ENCODE measurements at regions not wholly inside any gene's neighbourhood (a gene's known extent, or its start where the extent isn't known, plus 50 kb on each side); places are given as distances from the start of the nearest gene placed in this dataset.
"Not testable (repeated sequence)": the region's sequence is repeated elsewhere in the genome, so short reads cannot be mapped to it uniquely, and the experiment has no call there.

DNA sequence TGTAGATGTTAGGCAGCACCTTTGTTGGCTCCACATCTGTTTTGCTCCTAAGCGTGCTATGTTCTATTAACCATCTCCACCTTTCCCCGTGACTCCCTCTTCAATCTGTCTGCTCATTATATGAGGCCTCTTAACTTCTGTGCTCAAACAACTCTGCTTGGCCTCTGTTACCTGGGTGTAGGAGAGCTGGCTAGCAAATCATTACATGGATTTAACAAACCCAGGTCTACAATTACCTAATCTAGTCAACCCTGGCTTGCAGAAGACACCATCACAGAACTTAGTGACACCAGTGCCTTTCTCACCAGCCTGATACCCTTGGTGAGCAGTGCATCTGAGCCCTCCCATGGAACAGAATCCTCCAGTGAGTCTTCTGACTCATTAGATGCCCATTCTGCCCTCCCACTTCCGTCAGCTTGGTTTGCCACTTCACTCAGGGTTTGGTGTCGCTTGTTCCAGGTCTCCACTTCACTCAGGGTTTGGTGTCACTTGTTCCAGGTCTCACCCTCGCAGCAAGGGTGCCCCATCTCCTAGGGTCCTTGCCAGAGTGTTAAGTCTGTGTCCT lies 92.0 kb upstream of the KIF26B start:
- 93 to 94% methylated on average over 3 to 4 of the region's 5 CpGs for WGBS, 2 experiments (ENCODE audit: insufficient coverage in 2 of 2)
- Histone ChIP-seq H3K4me1 (ENCODE audit: control insufficient read depth, insufficient read depth, low read length, poor library complexity, severe bottlenecking) (peaks cover 4% of the 10 kb centered on the region), H3K27ac (ENCODE audit: low read depth, low read length, severe bottlenecking) (no peak overlapping the region), H3K9me3 (ENCODE audit: control insufficient read depth, low read length) (no peaks in the 10 kb centered on the region), H3K4me3 (ENCODE audit: extremely low read depth, insufficient read depth, low read length, poor library complexity, severe bottlenecking) (no peak overlapping the region), H3K36me3 (ENCODE audit: control insufficient read depth, insufficient read depth, low read length) (peaks cover 4% of the 10 kb centered on the region)

DNA sequence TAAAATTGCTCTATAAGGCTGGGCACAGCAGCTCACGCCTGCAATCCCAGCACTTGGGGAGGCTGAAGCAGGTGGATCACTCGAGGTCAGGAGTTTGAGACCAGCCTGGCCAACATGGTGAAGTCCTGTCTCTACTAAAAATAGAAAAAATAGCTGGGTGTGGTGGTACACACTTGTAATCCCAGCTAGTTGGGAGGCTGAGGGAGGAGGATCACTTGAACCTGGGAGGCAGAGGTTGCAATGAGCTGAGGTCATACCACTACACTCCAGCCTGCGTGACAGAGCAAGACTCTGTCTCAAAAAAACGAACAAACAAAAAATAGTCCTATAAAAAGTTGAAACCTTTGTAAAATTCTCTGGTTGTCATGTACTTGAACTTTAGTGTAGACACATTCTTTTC lies 93.0 kb upstream of the KIF26B start:
- not testable (repeated sequence) for H3K4me1 ChIP-seq (ENCODE audit: control insufficient read depth, insufficient read depth, low read length, poor library complexity, severe bottlenecking); H3K36me3 ChIP-seq (ENCODE audit: control insufficient read depth, insufficient read depth, low read length); H3K9me3 ChIP-seq (ENCODE audit: control insufficient read depth, low read length); H3K4me3 ChIP-seq (ENCODE audit: extremely low read depth, insufficient read depth, low read length, poor library complexity, severe bottlenecking); H3K27ac ChIP-seq (ENCODE audit: low read depth, low read length, severe bottlenecking)
- 100% methylated on average over 2 of the region's 4 CpGs for WGBS, 2 experiments (ENCODE audit: insufficient coverage in 2 of 2)

DNA sequence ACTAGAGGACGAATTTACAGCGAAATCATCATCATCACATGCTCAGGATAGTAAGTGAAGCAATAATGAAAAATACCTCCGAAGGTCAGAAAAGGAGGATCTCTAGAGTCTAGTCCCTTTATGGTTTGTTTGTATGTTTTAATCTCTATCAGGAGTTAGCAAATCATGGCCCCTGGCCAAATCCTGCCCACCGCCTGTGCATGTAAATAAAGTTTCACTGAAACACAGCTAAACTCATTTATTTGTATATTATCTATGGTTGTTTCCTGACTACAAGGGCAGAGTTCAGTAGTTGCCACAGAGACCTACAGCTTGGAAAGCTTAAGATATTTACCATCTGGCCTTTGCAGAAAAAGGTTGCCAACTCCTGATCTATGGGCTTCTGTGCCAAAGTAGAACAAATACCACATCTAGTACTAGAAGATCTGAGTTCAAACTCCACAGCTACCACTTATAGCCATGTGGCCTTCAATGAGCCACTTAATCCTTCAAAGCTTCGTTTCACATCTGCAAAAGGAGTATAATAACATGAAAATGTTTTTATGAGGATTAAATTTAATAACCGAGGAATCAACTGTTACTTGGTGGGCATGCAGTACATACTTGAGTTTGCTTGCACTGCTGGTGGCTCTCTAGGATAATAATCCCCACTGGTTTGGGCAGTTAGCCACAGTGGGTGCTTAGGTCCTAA lies 94.0 kb upstream of the KIF26B start:
- no peak overlapping the region for H3K27ac ChIP-seq (ENCODE audit: low read depth, low read length, severe bottlenecking)
- no peak overlapping the region for H3K4me3 ChIP-seq (ENCODE audit: extremely low read depth, insufficient read depth, low read length, poor library complexity, severe bottlenecking)
- WGBS, 2 experiments (ENCODE audit: insufficient coverage in 2 of 2): 76 to 100% methylated on average over 1 to 3 of the region's 6 CpGs
- H3K4me1 ChIP-seq (ENCODE audit: control insufficient read depth, insufficient read depth, low read length, poor library complexity, severe bottlenecking): peaks cover 4% of the 10 kb centered on the region
- no peaks in the 10 kb centered on the region for H3K9me3 ChIP-seq (ENCODE audit: control insufficient read depth, low read length)
- H3K36me3 ChIP-seq (ENCODE audit: control insufficient read depth, insufficient read depth, low read length): peaks cover 4% of the 10 kb centered on the region

DNA sequence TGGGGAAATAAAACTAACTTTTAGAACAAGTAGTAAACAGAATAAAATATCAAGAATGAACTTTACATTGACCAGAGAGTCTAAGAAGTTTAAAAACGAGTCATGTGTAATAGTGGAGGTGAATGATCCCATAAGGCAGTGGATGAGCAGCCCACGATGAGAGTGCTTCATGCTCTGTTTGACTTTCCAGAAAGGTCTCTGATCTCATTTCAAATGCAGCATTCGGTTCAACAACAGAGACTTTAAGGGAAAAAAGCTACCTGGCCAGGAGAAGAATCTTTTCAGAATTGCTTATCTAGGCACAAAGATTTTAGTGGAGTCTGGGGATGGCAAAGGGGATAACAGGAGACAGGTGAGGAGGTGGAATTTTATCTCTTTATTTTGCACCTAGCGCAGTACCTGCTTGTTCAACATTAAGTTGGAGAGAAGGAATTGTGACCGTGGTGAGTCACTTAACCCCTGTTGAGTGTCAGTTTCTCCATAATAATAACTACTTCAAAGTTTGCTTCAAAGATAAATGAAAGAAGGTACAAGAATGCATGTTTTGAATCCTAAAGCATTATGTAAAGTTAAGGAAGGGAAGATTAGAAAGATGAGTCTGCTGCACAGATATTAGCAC lies 94.9 kb upstream of the KIF26B start:
- Histone ChIP-seq H3K9me3 (ENCODE audit: control insufficient read depth, low read length) (no peaks in the 10 kb centered on the region), H3K4me1 (ENCODE audit: control insufficient read depth, insufficient read depth, low read length, poor library complexity, severe bottlenecking) (peaks cover 4% of the 10 kb centered on the region), H3K27ac (ENCODE audit: low read depth, low read length, severe bottlenecking) (no peak overlapping the region), H3K4me3 (ENCODE audit: extremely low read depth, insufficient read depth, low read length, poor library complexity, severe bottlenecking) (no peak overlapping the region), H3K36me3 (ENCODE audit: control insufficient read depth, insufficient read depth, low read length) (peaks cover 4% of the 10 kb centered on the region)
- 34 to 43% methylated on average over 2 to 4 of the region's 5 CpGs for WGBS, 2 experiments (ENCODE audit: insufficient coverage in 2 of 2)

DNA sequence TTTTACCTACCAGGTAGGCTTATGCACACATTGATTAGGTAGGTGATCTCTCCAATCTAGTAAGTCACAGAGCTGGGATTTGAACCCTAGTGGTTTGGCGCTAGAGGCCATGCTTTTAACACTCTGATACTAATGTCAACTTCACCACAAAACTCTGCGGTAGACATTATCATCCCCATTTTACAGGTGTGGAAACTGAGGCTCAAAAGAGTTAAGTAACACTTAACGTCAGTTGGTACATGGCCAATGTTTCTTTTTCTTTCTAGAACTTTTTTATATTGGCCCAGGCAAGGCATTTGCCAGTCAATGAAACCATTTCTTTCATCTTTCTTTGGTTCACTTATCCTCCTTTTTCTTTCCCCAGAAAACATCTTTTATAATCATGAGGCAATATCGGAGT lies 95.9 kb upstream of the KIF26B start:
- Histone ChIP-seq H3K4me3 (ENCODE audit: extremely low read depth, insufficient read depth, low read length, poor library complexity, severe bottlenecking) (no peak overlapping the region), H3K9me3 (ENCODE audit: control insufficient read depth, low read length) (peaks cover 5% of the 10 kb centered on the region), H3K27ac (ENCODE audit: low read depth, low read length, severe bottlenecking) (no peak overlapping the region), H3K4me1 (ENCODE audit: control insufficient read depth, insufficient read depth, low read length, poor library complexity, severe bottlenecking) (peaks cover 4% of the 10 kb centered on the region), H3K36me3 (ENCODE audit: control insufficient read depth, insufficient read depth, low read length) (peaks cover 4% of the 10 kb centered on the region)
- WGBS, 2 experiments (ENCODE audit: insufficient coverage in 2 of 2): 87 to 90% methylated on average over 2 of the region's 4 CpGs

DNA sequence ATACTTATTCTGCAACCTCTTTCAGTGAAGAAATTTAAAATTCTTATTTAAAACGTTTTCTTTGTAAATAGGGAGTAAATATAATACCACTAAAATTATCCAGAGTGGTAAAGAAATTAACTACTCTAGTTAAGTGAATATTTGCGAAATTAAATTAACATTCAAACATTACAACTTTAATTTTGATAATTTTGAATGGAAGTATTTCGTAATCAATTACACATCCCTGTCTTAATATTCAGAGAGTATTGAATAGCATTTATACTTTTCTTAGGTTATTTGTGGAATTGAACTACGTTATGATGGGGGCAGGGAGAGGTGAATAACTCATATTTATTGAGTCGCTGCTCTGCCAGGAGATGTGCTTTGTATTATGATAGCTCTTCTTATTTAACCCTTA lies 96.3 kb upstream of the KIF26B start:
- peaks cover 5% of the 10 kb centered on the region for H3K9me3 ChIP-seq (ENCODE audit: control insufficient read depth, low read length)
- WGBS, 2 experiments (ENCODE audit: insufficient coverage in 2 of 2): no CpG with 5 or more reads among the region's 5 CpGs
- no peak overlapping the region for H3K4me3 ChIP-seq (ENCODE audit: extremely low read depth, insufficient read depth, low read length, poor library complexity, severe bottlenecking)
- peaks cover 4% of the 10 kb centered on the region for H3K4me1 ChIP-seq (ENCODE audit: control insufficient read depth, insufficient read depth, low read length, poor library complexity, severe bottlenecking)
- peaks cover 4% of the 10 kb centered on the region for H3K36me3 ChIP-seq (ENCODE audit: control insufficient read depth, insufficient read depth, low read length)
- no peak overlapping the region for H3K27ac ChIP-seq (ENCODE audit: low read depth, low read length, severe bottlenecking)

DNA sequence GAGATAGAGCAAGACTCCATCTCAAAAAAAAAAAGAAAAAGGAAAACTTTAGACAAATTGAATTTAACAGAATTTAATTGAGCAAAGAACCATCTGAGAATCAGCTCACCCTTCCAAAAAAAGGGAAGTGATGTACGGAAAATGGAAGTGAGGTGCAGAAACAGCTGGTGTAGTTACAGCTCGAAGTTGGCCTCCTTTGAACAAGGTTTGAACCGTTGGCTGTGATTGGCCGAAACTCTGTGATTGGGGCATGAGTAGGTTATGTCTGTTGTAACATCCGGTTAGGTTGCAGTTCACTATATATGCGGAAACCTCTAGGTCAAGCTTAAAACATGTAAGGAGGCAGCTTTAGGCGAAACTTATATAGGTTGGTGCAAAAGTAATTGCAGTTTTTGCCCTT lies 97.9 kb upstream of the KIF26B start:
- H3K27ac ChIP-seq (ENCODE audit: low read depth, low read length, severe bottlenecking): no peak overlapping the region
- H3K4me3 ChIP-seq (ENCODE audit: extremely low read depth, insufficient read depth, low read length, poor library complexity, severe bottlenecking): no peak overlapping the region
- peaks cover 4% of the 10 kb centered on the region for H3K4me1 ChIP-seq (ENCODE audit: control insufficient read depth, insufficient read depth, low read length, poor library complexity, severe bottlenecking)
- peaks cover 5% of the 10 kb centered on the region for H3K9me3 ChIP-seq (ENCODE audit: control insufficient read depth, low read length)
- 87 to 96% methylated on average over 3 to 5 of the region's 7 CpGs for WGBS, 2 experiments (ENCODE audit: insufficient coverage in 2 of 2)
- H3K36me3 ChIP-seq (ENCODE audit: control insufficient read depth, insufficient read depth, low read length): no peaks in the 10 kb centered on the region

DNA sequence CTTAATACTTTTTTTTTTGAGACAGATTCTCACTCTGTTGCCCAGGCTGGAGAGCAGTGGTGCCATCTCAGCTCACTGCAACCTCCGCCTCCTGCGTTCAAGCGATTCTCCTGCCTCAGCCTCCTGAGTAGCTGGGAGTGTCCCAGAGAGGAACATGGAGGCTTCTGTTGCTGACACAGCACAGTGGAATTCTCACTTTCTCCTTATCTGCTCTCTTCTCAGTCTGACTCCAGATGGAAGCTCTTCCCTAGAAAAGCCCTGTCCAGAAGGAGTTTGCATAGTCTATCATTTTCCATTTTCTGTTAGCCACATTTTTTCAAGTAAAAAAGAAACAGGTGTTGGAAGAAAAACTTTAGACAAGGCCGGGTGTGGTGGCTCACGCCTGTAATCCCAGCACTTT lies 98.5 kb upstream of the KIF26B start:
- not testable (repeated sequence) for H3K4me1 ChIP-seq (ENCODE audit: control insufficient read depth, insufficient read depth, low read length, poor library complexity, severe bottlenecking); H3K9me3 ChIP-seq (ENCODE audit: control insufficient read depth, low read length); H3K4me3 ChIP-seq (ENCODE audit: extremely low read depth, insufficient read depth, low read length, poor library complexity, severe bottlenecking); H3K27ac ChIP-seq (ENCODE audit: low read depth, low read length, severe bottlenecking); H3K36me3 ChIP-seq (ENCODE audit: control insufficient read depth, insufficient read depth, low read length)
- 98 to 100% methylated on average over 5 of the region's 5 CpGs for WGBS, 2 experiments (ENCODE audit: insufficient coverage in 2 of 2)

DNA sequence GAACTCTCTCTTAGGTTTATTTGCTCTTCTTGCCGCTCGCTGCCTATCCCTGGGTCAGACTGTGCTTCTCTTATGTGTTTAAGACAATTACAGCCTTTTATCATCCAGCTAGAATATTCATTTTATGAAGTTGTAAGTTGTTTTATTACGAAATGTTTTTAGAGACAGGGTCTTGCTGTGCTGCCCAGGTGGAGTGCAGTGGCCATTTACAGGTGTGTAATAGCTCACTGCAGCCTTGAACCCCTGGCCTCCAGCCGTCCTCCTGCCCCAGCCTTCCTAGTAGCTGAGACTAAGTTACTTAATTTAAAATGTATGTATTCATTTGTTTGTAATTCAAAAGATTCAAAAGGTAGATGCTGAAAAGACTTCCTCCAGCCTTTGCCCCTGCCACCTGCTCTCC lies 99.0 kb upstream of the KIF26B start:
- Histone ChIP-seq H3K27ac (ENCODE audit: low read depth, low read length, severe bottlenecking) (no peak overlapping the region), H3K4me1 (ENCODE audit: control insufficient read depth, insufficient read depth, low read length, poor library complexity, severe bottlenecking) (peaks cover 4% of the 10 kb centered on the region), H3K4me3 (ENCODE audit: extremely low read depth, insufficient read depth, low read length, poor library complexity, severe bottlenecking) (no peak overlapping the region), H3K36me3 (ENCODE audit: control insufficient read depth, insufficient read depth, low read length) (no peaks in the 10 kb centered on the region), H3K9me3 (ENCODE audit: control insufficient read depth, low read length) (peaks cover 5% of the 10 kb centered on the region)
- no CpG with 5 or more reads among the region's 4 CpGs for WGBS, 2 experiments (ENCODE audit: insufficient coverage in 2 of 2)

DNA sequence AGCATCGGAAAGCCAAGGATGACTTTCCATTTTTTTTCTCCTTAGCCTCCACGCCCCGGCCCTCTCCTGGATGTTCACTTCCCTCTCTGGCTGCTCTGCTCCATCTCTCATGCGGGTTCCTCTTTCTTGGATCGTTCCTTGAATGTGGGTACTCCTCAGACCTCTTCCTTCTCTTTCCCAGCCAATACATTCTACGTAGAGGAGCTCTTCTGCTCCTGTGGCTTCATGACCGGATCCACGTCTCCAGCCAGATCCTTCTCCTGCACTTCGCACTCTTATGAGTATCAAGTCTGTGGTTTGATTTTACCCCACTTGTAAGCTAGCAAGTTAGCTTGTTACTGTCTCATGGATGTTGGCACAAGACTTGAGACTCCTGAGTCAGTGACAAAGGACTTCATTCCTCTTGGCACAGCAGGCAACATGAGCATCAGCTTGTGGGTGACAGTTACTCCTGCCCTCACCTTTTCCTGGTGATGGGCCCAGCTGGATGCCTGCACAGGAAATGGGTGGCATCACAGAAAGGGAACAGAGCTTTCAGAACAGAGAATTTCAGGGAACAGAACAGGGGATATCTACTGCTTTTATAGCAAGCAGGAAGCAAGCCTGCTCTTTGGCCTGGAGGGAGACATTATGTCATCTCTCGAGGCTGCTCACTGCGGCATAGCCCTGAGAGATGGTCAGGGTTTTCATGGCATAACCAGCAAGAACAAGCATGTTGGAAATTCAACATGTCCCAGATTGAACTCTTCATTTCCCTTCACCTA lies 100.1 kb upstream of the KIF26B start:
- Histone ChIP-seq H3K36me3 (ENCODE audit: control insufficient read depth, insufficient read depth, low read length) (no peaks in the 10 kb centered on the region), H3K27ac (ENCODE audit: low read depth, low read length, severe bottlenecking) (no peak overlapping the region), H3K4me1 (ENCODE audit: control insufficient read depth, insufficient read depth, low read length, poor library complexity, severe bottlenecking) (no peaks in the 10 kb centered on the region), H3K4me3 (ENCODE audit: extremely low read depth, insufficient read depth, low read length, poor library complexity, severe bottlenecking) (no peak overlapping the region), H3K9me3 (ENCODE audit: control insufficient read depth, low read length) (peaks cover 5% of the 10 kb centered on the region)
- WGBS, 2 experiments (ENCODE audit: insufficient coverage in 2 of 2): 96 to 97% methylated on average over 7 to 11 of the region's 11 CpGs

Measured in mesodermal cell (in vitro differentiated cells).